K562 (cell line): ENCODE measurements at regions not wholly inside any gene's neighbourhood (a gene's known extent, or its start where the extent isn't known, plus 50 kb on each side); places are given as distances from the start of the nearest gene placed in this dataset.

ENCODE experiments used
- BACH1 ChIP-seq: fragments of 200-800 bp; sonication (Bioruptor generic); IDR thresholded peaks from 2 replicates; pipeline ENCODE4 v1.6.1; 2016; ENCODE audit warnings: missing genetic modification characterization, missing compliant biosample characterization
- CREM ChIP-seq: IDR thresholded peaks from 2 replicates; pipeline ENCODE4 v1.6.1; 2014; ENCODE audit warnings: antibody characterized with exemption, low read depth
- JUNB ChIP-seq: fragments of 450-650 bp; formaldehyde crosslinking; conservative IDR thresholded peaks from 2 replicates; pipeline ENCODE4 v1.4.0; 2020; ENCODE audit warnings: mild to moderate bottlenecking
- KDM1A ChIP-seq, 2 experiments: fragments of 450-650 bp; IDR thresholded peaks; 2 replicates each; pipeline ENCODE4 v1.6.1; 2016; ENCODE audit warnings: mild to moderate bottlenecking in 2 of 2
- POLR2AphosphoS5 ChIP-seq: IDR thresholded peaks from 2 replicates; pipeline ENCODE4 v1.6.1; 2011; ENCODE audit warnings: mild to moderate bottlenecking, low read depth, low read length, moderate library complexity; ENCODE audit not compliant: control insufficient read depth, insufficient read depth
- SIN3A ChIP-seq, 2 experiments: fragments of 150-350 bp in 1 of 2; IDR thresholded peaks; 2 replicates each; pipeline ENCODE4 v1.6.1; 2011 to 2016; ENCODE audit warnings: borderline replicate concordance in 2 of 2, low read depth in 2 of 2, low read length in 2 of 2, mild to moderate bottlenecking in 2 of 2, moderate library complexity in 2 of 2; ENCODE audit not compliant: control insufficient read depth in 1 of 2
- SMC3 ChIP-seq: conservative IDR thresholded peaks from 2 replicates; pipeline ENCODE4 v1.6.1; 2011; ENCODE audit warnings: low read depth, low read length, improper control_type of control experiment; ENCODE audit not compliant: insufficient read depth
- TEAD2 ChIP-seq: fragments of 450-650 bp; IDR thresholded peaks from 2 replicates; pipeline ENCODE4 v1.6.1; 2016; ENCODE audit warnings: missing genetic modification characterization, control low read depth, missing compliant biosample characterization
- TFAM ChIP-seq: fragments of 250-450 bp; sonication (Bioruptor Pico); conservative IDR thresholded peaks from 2 replicates; pipeline ENCODE4 v1.5.0; 2021; ENCODE audit warnings: mild to moderate bottlenecking, moderate library complexity
- TF ChIP-seq, protein P1 (sequence below), 2 experiments: IDR thresholded peaks; 2 replicates each; pipeline ENCODE4 v1.6.1; 2011; ENCODE audit warnings: borderline replicate concordance in 1 of 2, control low read depth in 1 of 2, low read depth in 1 of 2, low read length in 1 of 2, mild to moderate bottlenecking in 1 of 2, mixed read lengths in 1 of 2, moderate library complexity in 1 of 2; ENCODE audit not compliant: insufficient read depth in 1 of 2, insufficient read length in 1 of 2, poor library complexity in 1 of 2, severe bottlenecking in 1 of 2; ENCODE audit errors: extremely low read depth in 1 of 2
- TF ChIP-seq, protein P2 (sequence below): sonication (generic); formaldehyde crosslinking; IDR thresholded peaks from 2 replicates; pipeline ENCODE4 v1.8.1; 2022; ENCODE audit warnings: missing genetic modification reagents
- TF ChIP-seq, protein P3 (sequence below), 2 experiments: fragments of 450-650 bp in 1 of 2; sonication (generic) in 1 of 2; formaldehyde crosslinking in 1 of 2; IDR thresholded peaks in 1 of 2; conservative IDR thresholded peaks in 1 of 2; 2 replicates each; pipeline versions ENCODE4 v1.6.1 to v1.8.1; 2016 to 2023; ENCODE audit warnings: mild to moderate bottlenecking in 2 of 2, moderate library complexity in 2 of 2, inconsistent platforms in 1 of 2, missing genetic modification reagents in 1 of 2
- TF ChIP-seq, protein P4 (sequence below), 3 experiments: IDR thresholded peaks in 2 of 3; conservative IDR thresholded peaks in 1 of 3; 2 replicates each; pipeline ENCODE4 v1.5.1; 2011 to 2012; ENCODE audit warnings: low read length in 3 of 3, mild to moderate bottlenecking in 3 of 3, control low read depth in 2 of 3, improper control_type of control experiment in 1 of 3, inconsistent platforms in 1 of 3, low read depth in 1 of 3, mixed read lengths in 1 of 3, moderate library complexity in 1 of 3; ENCODE audit not compliant: insufficient read depth in 2 of 3

DNA sequence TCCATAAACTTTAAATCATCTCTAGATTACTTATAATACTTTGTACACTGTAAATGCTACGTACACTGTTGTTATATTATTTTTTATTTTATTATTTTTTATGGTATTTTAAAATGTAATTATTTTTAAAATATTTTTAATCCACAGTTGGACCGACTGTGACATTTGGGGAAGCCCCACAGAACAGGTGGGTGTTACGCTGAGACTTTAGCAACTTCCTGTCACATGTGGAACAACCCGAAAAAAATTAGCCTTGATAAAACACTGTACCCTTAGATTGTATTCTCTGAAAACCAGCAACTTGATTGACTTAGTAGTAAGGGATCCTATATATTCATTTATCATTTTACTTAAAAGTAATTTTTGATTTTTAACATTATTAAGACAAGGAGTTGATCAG lies 1755.7 kb upstream of the SEL1L start:
- TF ChIP-seq JUNB (CRISPR knock-in tag) (no peak), POLR2AphosphoS5 (no peak), SMC3 (no peak), SIN3A (IDR thresholded peaks at IDR 0.05; ENCODE audit: borderline replicate concordance in 2 of 2, control insufficient read depth in 1 of 2, low read depth in 2 of 2, low read length in 2 of 2) (no peak), BACH1 (tag) (no peak), TFAM (CRISPR knock-in tag) (no peak), KDM1A (IDR thresholded peaks at IDR 0.05) (no peak), TEAD2 (tag) (no peak), CREM (no peak)
- TF ChIP-seq, protein P1, sequence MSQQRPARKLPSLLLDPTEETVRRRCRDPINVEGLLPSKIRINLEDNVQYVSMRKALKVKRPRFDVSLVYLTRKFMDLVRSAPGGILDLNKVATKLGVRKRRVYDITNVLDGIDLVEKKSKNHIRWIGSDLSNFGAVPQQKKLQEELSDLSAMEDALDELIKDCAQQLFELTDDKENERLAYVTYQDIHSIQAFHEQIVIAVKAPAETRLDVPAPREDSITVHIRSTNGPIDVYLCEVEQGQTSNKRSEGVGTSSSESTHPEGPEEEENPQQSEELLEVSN (IDR thresholded peaks at IDR 0.05; ENCODE audit: borderline replicate concordance in 1 of 2, extremely low read depth in 1 of 2, insufficient read depth in 1 of 2, insufficient read length in 1 of 2, low read depth in 1 of 2, low read length in 1 of 2, poor library complexity in 1 of 2, severe bottlenecking in 1 of 2): no peak
- TF ChIP-seq, protein P2, sequence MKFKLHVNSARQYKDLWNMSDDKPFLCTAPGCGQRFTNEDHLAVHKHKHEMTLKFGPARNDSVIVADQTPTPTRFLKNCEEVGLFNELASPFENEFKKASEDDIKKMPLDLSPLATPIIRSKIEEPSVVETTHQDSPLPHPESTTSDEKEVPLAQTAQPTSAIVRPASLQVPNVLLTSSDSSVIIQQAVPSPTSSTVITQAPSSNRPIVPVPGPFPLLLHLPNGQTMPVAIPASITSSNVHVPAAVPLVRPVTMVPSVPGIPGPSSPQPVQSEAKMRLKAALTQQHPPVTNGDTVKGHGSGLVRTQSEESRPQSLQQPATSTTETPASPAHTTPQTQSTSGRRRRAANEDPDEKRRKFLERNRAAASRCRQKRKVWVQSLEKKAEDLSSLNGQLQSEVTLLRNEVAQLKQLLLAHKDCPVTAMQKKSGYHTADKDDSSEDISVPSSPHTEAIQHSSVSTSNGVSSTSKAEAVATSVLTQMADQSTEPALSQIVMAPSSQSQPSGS (CRISPR knock-in tag): no peak
- TF ChIP-seq, protein P3, sequence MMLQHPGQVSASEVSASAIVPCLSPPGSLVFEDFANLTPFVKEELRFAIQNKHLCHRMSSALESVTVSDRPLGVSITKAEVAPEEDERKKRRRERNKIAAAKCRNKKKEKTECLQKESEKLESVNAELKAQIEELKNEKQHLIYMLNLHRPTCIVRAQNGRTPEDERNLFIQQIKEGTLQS (IDR thresholded peaks at IDR 0.05): no peak
- TF ChIP-seq, protein P3 (CRISPR knock-in tag; conservative IDR thresholded peaks at IDR 0.05): no peak
- TF ChIP-seq, protein P4, sequence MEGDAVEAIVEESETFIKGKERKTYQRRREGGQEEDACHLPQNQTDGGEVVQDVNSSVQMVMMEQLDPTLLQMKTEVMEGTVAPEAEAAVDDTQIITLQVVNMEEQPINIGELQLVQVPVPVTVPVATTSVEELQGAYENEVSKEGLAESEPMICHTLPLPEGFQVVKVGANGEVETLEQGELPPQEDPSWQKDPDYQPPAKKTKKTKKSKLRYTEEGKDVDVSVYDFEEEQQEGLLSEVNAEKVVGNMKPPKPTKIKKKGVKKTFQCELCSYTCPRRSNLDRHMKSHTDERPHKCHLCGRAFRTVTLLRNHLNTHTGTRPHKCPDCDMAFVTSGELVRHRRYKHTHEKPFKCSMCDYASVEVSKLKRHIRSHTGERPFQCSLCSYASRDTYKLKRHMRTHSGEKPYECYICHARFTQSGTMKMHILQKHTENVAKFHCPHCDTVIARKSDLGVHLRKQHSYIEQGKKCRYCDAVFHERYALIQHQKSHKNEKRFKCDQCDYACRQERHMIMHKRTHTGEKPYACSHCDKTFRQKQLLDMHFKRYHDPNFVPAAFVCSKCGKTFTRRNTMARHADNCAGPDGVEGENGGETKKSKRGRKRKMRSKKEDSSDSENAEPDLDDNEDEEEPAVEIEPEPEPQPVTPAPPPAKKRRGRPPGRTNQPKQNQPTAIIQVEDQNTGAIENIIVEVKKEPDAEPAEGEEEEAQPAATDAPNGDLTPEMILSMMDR (IDR thresholded peaks at IDR 0.05 in 2 of 3, conservative IDR thresholded peaks at IDR 0.05 in 1 of 3; ENCODE audit: insufficient read depth in 2 of 3, low read depth in 1 of 3, low read length in 3 of 3): no peak
